ENCODE measurements at regions not wholly inside any gene's neighbourhood (a gene's known extent, or its start where the extent isn't known, plus 50 kb on each side); places are given as distances from the start of the nearest gene placed in this dataset.
"Not testable (repeated sequence)": the region's sequence is repeated elsewhere in the genome, so short reads cannot be mapped to it uniquely, and the experiment has no call there.

GRCh38 chr17:28256881-28257280 is 62.1 kb upstream of the TMEM97 start:
- no peak for TF ChIP-seq CTCF (IDR thresholded peaks at IDR 0.05; ENCODE audit: low read depth, low read length)
- no peak for DNase-seq (ENCODE audit: low read depth in 2 of 2)
- H3K4me3 ChIP-seq (replicated peaks in 1 of 2; ENCODE audit: low read depth in 2 of 2, low read length in 2 of 2): no peak overlapping the region

- TF ChIP-seq CTCF (IDR thresholded peaks at IDR 0.05; ENCODE audit: low read depth, low read length): no peak
- no peak for DNase-seq (ENCODE audit: low read depth in 2 of 2)
These were observed 60.6 kb upstream of the TMEM97 start for GRCh38 chr17:28258347-28258887.

GRCh38 chr17:28261219-28261618 is 57.8 kb upstream of the TMEM97 start:
- peak in 1 of 2 donors; percentile 12 for DNase-seq (ENCODE audit: low read depth in 2 of 2)
- no peak for TF ChIP-seq CTCF (IDR thresholded peaks at IDR 0.05; ENCODE audit: low read depth, low read length)
- H3K4me3 ChIP-seq (replicated peaks in 1 of 2; ENCODE audit: low read depth in 2 of 2, low read length in 2 of 2): no peak overlapping the region

More at GRCh38 chr17:28258347-28258887, 60.6 kb upstream of the TMEM97 start:
- no peak overlapping the region for H3K4me3 ChIP-seq (replicated peaks in 1 of 2; ENCODE audit: low read depth in 2 of 2, low read length in 2 of 2)

GRCh38 chr17:28262123-28262745 is 56.8 kb upstream of the TMEM97 start:
- H3K4me3 ChIP-seq (replicated peaks in 1 of 2; ENCODE audit: low read depth in 2 of 2, low read length in 2 of 2); DNase-seq (ENCODE audit: low read depth in 2 of 2): not testable (repeated sequence)

- H3K4me3 ChIP-seq (replicated peaks in 1 of 2; ENCODE audit: low read depth in 2 of 2, low read length in 2 of 2); DNase-seq (ENCODE audit: low read depth in 2 of 2): not testable (repeated sequence)
These were observed 54.0 kb upstream of the TMEM97 start for GRCh38 chr17:28264902-28265548.

GRCh38 chr17:28265856-28266546 is 53.0 kb upstream of the TMEM97 start:
- not testable (repeated sequence) for DNase-seq (ENCODE audit: low read depth in 2 of 2); H3K4me3 ChIP-seq (replicated peaks in 1 of 2; ENCODE audit: low read depth in 2 of 2, low read length in 2 of 2)

GRCh38 chr17:28266547-28266920 is 52.5 kb upstream of the TMEM97 start:
- DNase-seq (ENCODE audit: low read depth in 2 of 2); H3K4me3 ChIP-seq (replicated peaks in 1 of 2; ENCODE audit: low read depth in 2 of 2, low read length in 2 of 2): not testable (repeated sequence)

- not testable (repeated sequence) for DNase-seq (ENCODE audit: low read depth in 2 of 2)
These were observed 51.9 kb upstream of the TMEM97 start for GRCh38 chr17:28266926-28267719.

More at GRCh38 chr17:28266926-28267719, 51.9 kb upstream of the TMEM97 start:
- not testable (repeated sequence) for H3K4me3 ChIP-seq (replicated peaks in 1 of 2; ENCODE audit: low read depth in 2 of 2, low read length in 2 of 2)
